Superior temporal gyrus (tissue), 1 donor: ENCODE measurements at regions not wholly inside any gene's neighbourhood (a gene's known extent, or its start where the extent isn't known, plus 50 kb on each side); places are given as distances from the start of the nearest gene placed in this dataset.
A peak's percentile ranks its signal among the peaks of the same experiment; 100 is the strongest.
"Not testable (repeated sequence)": the region's sequence is repeated elsewhere in the genome, so short reads cannot be mapped to it uniquely, and the experiment has no call there.

ENCODE experiments used
- DNase-seq: peaks from one replicate; pipeline ENCODE4 v3.0.0-alpha.2; 2016; ENCODE audit errors: extremely low spot score

DNA sequence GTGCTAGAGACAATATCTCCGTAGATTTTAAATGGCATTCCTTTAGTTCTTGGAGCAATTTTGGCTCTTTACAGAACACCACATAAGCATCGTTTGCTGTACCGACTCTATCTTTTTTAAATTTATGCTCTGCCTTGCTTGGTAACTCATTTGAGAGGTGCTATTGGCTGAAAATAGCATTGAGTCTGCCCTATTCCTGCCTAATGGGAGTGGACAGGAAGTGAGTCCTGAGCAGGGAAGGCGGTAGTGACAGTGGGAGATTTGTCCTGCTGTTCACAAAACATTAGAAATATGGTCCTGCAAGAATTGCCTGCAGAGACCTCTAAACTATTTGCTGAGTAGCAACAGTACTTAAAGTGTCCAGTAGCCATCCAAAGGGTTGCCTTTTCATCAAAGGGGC is 115.2 kb upstream of the IFNE start:
- no peak for DNase-seq

DNA sequence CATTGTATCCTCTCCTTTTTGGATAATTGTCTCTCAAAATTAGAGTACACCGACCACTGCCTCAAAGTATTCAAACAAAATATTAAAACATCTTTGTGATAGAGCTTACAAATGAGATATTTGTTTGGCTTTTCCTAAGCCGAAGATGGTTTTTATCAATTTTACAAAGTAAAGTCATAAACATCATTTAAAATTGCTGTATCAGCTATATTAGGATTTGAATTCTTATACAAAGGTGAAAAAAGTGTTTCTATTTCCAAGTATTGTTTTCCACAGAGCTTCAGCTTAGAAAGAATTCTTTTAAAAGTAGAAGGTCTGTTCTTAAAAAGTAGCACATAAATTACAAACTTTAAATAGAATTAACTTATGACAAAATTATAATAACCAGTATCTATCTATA is 116.6 kb upstream of the IFNE start:
- no peak for DNase-seq

DNA sequence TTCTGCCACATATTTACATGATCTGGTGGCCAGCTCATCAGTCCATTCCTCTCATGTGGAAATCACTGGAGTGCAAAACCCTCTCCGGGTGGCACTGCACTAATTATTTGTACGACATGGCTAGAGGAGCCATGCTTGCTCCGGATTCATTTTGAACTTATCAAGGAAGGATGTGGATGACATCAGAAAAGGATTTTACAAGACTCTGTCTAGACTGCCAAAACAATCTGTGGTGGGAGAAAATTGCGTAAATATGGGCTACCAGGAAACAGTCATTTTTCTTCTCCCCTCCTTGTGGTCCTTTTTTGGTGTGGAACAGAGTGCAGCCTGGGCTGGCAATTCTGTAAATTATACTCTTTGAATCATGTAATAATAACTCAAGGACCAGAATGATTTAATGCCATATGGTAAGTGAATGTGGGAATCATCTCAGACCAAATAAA is 123.4 kb upstream of the IFNE start:
- DNase-seq: no peak

DNA sequence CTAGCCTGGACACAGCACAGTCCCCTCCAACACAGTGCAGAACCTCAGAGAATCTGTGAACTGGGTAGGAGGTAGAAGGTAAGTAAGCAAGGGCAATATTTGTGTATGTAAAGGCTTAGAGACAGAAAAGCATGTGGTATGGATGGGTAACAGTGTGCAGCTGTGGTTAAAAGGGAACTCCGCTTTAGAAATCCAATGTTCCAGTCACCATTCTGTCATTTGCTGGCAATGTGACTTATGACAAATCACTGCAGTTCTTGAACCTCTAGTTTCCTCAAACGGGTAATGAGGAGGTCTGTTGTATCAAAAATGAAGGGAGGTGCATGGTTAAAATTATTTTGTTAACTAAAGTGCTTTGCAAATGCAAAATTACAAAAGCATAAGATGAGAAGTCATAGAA is 125.5 kb upstream of the IFNE start:
- no peak for DNase-seq

DNA sequence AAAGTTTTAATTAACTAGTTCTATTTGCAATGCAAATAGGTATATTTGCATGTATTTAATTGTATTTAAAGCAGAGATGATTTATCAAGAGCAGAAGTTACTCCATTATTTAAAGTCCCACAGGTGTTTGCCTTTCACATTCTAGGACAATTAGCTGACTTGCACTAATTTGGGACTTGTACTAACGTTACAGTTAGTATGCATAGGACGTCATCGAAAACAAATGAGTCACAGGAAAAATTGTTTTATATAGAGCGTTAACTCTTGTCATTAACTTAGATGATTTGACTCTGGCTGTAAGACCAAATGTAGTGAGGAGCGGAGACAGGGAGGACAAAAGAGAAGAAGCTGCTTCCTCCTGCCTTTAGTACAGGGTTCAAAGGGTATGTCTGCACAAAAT is 126.1 kb upstream of the IFNE start:
- no peak for DNase-seq

DNA sequence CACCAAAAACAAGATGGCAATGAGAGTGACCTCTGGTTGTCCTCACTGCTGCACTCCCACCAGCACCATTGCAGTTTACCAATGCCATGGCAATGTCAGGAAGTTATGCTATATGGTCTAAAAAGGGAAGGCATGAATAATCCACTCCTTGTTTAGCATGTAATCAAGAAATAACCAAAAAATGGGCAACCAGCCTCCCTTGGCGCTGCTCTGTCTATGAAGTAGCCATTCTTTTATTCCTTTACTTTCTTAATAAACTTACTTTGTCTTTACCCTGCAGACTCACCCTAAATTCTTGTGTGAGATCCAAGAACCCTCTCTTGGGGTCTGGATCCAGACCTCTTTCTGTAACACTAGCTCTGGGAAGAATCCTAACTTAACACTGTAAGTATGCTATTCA is 127.4 kb upstream of the IFNE start:
- no peak for DNase-seq

DNA sequence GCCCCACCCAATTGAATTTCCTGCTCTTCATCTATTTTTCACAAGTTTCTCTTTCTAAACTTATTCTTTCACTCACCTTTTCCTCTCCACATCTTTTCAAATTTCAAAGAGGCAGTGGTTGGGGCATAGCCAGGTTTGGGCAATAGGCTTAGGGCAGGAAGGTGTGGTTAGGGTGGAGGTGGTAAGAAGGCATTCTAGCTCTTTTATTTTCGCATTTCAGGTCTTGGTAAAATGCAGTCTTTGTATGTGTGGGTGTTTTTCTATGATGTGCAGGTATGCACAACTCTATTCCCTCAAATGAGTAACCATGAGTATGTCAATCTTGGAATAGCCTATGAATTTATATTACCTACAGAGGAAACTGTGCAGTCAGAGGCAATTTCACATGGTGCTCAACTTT is 129.8 kb upstream of the IFNE start:
- DNase-seq: no peak

DNA sequence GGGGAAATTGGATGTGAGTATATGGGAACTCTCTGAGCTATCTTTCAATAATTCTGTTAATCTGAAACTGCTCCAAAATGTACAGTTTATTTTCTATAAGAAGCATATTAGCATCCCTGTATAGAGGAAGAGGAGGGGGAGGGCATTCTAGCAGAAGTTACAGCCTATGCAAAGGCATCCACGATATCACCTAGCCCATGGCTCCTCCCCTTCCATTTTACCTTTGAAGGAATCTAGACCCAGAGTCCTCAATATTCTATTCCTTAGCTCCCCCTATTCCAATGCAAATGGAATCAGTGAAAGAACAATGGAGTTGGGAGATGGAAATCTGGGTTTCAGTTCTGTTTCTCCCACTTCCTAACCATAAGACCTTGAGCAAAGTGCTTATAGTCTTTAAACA is 132.9 kb upstream of the IFNE start:
- DNase-seq: no peak

DNA sequence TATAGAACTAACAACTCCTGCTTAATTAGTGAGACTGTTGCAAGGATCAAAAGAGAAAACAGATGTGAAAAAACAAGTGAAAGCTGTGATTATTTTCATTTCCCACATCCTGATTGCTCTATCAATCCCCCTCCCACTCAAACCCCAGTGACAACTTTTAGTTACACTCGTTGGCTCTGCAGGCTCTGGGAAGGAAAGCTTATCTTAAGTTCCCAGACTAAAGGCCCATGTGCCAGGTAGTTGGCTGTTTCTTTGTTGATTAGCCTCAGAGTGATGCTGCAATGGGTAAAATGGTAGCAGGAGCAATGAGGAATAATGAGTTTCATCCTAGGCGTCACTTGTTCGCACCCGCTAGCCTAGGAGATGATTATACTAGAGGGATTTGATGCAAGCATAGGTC is 133.3 kb upstream of the IFNE start:
- DNase-seq: no peak

DNA sequence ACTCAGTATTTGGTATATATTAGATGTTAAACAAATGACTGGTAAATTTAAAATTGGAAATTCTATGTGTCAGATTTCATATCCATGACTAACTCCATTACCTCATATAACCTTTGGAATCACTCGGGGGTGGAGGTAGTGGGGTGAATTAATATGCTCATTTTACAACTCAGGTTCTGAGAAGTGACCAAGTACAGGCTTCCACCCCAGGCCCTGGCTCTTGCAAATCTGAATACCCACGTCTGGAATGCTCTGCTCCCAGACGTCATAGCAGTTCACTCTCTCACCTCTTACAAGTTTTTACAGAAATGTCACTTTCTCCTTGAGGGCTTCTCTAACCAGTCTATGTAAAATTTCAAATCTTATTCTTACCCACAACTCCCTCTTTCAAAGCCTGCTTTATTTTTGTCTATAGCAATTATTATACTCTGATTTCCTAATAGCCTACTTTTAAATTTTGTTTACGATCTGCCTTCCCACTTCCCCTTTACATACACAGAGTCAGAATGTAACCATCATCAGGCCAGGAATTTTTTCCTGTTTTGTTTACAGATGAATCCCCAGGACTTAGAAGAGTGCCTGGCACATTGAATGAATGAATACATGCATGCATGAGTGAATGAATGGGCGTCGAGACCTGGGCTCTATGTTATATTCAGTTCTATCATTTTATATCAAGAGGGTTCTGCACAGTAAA is 134.1 kb upstream of the IFNE start:
- no peak for DNase-seq

DNA sequence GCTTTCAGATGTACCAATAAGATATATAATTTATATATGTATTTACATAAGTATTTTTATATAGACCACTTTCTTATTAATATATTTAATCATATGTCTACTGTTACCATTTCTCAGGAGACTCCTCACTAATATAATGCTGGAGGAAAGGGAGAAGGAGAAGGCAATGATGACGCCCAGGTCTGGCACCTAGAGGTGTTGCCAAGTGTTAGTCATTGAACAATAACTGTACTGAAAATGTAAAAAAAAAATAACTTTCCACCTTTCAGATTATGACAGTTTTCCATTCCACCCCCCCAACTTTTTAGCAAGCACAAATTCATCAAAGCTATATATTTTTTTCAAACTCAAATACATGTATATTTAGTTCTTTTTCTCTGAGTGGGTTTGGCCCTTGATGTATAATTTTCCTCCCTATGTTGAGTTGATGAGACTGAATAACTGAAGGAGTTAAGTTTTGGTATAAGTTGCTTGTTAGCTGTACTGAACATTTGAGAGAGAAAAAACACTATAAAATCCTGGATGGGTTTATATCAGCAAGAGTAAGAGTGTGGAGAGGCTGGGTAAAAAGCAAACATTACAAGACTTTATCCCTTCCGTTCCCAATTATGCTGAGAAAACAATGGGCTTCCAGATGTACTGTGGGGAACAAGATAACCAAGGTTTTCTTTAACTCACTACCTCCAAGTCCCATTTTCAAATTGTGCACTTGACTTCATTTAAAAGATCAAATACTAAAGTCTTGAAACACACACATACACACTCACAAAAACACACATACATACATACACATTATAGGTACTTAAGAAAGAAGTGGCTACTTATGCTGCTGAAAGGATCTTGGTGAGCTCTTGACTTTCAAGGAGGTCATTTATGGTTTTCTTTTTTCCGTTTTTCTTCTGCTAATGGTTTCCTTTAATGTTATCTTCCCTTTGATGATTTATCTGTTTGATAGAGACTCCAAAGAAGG is 142.8 kb upstream of the IFNE start:
- DNase-seq: no peak

DNA sequence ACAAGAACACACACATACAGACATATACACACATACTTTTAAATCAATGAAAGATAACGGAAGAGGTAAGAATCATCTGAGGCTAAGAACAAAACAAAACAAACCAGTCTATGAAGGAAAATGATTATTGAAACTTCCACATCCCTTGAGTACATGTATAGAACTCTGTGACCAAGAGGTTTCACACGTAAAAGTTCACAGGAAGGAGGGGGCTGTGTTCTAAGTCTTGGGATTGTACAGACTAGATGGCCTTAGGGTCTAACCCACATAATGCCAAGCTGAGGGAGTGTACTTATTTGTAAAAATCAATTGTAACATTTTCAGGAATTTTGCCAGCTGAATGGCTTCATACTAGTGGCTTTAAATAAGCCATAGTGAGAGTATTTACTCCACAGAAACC is 144.4 kb upstream of the IFNE start:
- DNase-seq: no peak

DNA sequence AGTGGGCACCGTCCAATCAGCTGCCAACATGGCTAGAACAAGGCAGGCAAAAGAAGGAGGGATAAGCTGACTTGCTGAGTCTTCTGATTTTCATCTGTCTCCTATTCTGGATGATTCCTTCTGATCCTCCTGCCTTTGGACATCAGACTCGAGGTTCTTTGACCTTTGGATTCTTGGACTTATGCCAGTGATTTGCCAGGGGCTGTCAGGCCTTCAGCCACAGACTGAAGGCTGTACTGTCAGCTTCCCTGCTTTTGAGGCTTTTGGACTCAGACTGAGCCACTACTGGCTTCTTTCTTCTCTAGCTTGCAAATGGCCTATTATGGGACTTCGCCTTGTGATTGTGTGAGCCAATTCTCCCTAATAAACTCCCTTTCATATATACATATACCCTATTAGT is 146.8 kb upstream of the IFNE start:
- not testable (repeated sequence) for DNase-seq

DNA sequence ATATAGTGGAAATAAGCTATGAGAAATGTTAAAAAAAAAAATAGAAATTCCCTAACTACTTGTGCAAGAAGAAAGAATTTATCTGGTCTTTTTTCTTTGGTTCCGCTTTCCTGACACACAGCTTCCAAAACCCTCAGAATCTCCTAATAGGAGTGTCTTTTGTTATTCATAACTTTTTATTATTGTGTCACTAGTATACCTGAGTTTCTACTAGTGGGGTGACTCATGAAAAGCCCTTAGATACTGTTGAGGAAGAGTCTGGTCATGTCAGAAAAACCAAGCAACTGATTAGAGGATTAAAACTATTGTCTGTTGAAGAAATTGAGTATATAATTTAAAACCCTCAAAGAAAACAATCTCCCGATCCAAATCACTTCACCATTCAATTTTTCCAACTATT is 152.8 kb upstream of the IFNE start:
- no peak for DNase-seq

DNA sequence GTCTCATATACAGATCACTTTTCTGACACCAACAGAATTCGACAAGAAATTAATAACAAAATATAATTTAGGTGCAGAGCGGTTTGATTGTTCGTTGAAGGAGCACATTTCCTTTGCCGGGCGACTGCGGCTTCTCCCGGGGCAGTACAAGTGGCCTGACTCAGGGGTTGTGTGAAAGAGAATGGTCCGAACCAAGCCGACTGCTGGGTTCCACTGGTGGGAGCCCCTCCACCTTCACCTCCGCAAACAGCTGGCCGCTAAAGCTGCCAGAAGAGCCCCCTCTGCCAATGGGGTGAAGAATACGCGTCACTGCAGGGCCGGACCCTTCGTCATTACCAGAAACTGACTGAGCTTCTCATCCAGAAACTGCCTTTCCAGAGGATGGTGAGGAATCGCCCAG is 156.0 kb upstream of the IFNE start:
- no peak for DNase-seq

DNA sequence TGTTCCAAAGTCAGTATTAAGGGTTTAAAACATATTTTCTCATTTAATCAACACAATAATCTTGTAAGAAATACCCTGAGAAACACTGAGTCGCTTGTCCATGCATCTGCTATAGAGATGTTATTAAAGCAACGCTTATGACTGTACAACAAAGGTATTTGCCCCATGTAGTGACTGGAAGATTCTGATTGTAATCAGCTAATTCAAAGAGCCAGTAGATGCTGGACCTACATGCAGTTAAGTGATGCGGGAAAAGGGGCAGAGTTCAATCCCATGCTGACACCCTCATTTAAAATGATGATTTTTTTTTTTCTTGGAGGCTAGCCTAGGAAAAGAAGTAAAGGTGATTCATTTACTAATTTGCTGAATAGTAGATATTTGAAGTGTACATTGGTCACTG is 149.3 kb upstream of the MTAP start:
- DNase-seq: no peak

DNA sequence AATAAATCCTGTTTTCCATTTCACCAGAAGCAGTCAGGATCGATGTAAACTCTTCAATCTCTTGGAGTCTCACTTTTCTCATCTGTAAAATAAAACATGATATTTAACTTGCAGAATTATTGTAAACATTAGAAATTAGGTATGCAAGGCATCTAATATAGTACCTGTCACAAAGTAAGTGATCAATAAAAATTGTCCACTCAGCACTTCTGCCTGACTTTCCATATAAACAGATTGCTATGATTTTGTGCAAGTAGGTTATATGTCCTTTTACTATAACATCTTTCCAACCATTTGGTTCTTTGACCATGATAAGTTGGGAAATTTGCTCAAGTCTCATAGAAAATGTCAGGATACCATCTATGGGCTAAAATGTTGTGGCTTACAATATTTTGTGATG is 148.8 kb upstream of the MTAP start:
- no peak for DNase-seq

DNA sequence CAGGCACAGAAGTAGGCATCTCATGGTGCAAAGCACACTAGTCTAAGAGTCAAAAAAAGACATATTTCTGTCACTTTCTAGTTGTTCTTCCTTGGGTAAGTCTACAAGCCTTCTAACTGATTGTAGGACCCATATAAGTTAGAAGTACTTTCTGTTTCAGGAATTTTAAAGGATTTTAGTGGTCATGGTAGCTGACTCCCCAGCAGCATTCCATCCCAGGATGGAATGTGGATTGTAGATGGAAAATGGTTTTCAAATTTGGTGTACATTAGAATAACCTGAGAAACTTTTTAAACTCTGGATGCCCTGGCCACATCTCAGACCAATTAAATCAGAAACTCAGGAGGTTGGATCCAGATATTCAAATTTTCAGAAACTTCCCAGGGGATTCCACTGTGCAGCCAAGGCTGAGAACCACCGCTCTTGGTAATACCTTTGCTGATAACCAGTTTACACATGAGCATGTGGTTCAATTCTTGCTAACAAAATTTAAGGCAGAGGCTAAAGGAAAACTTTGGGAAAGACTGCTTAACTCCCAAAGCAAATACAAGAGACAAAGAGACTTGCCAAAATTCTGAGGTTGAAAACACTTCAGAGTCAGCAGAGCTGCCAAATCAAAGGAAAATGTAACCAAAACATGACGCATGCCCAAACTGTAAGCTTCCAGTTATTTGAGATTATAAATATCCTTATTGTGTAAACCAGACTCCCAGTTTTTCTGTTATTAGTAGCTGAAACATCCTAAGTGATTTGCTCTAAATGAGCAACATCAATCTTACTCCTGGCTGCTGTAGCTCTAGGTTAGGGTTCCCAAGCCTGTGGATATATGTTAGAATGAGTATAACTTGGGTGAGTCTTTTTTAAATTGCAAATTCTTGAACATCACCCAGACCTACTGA is 145.4 kb upstream of the MTAP start:
- no peak for DNase-seq

DNA sequence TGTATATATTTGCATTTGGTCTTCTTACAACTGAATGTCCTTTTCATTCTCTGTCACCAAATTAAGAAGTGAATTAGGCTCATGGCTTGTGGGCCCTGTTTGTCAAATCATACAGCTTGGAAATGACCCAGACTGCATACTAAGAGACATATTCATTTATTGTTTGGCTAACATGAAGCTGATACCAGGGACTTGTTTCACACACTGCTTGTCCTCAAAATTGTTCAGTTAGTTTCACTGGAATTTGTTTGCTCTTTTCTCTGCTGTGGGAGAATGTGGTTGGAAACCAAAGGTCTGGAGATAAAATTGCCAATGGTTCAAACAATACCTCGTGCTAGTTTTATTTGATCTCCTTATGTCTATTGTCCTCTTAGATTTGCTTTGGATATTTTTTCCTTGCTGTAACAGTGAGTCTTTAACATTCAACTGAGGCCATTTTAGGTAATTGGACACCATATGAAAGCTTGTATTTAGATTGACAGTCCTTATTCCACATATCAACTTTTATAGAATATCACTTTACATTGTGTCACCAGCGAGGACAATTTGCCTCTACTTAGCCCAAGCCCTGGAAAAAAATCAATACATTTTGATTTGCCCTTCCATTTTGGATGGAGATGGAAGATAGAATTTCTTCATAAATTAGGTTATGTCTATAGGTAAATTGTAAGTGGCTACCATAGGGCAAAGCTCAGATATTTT is 144.3 kb upstream of the MTAP start:
- no peak for DNase-seq

DNA sequence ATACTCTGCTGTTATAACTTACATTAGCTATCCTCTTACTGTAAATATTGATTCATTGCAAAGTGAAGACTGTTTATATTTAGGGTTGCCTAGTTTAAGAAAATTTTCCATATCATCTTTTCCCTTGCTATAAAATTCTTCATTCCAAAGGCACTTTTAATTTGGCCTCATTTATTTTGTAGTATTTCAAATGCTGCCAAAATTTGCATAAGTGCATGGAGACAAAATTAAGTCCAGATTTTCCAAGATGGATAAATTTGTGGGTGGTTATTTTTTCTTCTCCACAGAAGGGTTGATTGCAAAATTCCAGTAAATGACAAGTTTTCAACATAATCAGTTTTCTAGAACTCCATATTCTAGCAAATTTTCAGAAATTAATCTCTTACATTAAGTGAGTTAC is 141.5 kb upstream of the MTAP start:
- DNase-seq: no peak

DNA sequence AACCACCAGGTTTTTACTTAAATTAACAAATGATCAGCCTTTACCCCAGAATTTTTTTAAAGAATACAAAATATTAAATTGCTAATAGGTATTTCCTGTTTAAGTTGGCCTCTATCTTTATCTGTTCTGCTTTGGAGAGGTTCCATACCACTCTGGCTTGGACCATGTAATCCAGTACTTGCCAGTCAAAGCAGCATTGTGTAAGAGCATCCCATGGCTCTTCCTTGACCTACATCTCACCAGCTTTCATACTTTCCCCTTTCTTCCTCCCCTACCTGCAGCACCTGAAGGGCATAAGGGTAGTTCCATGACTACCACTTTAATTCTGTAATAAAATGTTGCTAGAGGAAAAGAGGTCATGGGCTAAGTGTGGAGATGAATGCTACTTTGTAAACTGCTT is 140.8 kb upstream of the MTAP start:
- no peak for DNase-seq

DNA sequence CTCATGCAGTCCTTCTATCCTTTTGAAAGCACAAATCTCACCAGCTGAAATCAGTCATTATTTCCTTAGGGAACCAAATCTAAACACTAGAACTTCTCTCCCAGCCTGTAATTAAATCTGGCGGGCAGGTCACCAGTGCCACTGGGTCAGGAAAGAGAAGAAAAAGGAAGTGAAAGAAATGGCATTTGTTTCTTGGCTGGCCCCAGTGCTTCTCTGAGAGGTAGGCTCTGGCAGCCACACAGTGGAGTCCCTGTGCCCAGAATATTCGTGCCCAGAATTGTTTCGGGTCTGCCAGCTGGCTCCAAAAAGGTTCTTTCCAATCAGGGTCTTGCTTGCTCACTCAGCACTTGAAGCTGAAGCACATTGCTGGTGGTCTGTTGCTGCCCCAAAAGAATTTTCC is 133.9 kb upstream of the MTAP start:
- peak; percentile 53 for DNase-seq
